ENCODE measurements at regions not wholly inside any gene's neighbourhood (a gene's known extent, or its start where the extent isn't known, plus 50 kb on each side); places are given as distances from the start of the nearest gene placed in this dataset.

DNA sequence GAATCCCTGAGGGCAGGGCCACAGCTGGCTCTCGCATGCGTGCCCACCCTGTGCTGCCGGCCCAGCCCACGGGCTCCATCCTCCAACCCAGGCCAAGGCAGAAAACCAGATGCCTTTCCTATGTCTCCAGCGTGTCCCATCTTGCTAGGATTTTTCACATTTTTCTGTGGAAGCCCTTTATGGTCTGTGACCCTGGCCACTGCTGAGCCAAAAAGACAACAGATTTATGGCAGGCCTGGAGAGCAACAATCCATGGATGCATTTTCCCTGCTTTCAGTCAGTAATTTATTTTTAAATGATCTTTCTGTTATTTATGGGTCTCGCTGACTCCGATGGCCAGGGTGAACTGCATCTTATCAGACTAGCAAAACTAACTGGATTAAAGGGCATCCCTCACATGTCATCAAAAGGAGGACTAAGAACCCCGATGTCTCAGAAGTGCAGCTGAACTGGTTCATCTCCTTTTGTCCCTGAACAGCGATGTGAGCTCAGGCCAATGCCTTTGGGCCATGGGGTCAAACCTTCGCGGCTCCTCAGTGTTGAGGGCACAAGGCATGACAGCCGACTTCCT is 346.0 kb downstream of the CYRIA start:
- no peak for DNase-seq (ENCODE audit: low read depth)

DNA sequence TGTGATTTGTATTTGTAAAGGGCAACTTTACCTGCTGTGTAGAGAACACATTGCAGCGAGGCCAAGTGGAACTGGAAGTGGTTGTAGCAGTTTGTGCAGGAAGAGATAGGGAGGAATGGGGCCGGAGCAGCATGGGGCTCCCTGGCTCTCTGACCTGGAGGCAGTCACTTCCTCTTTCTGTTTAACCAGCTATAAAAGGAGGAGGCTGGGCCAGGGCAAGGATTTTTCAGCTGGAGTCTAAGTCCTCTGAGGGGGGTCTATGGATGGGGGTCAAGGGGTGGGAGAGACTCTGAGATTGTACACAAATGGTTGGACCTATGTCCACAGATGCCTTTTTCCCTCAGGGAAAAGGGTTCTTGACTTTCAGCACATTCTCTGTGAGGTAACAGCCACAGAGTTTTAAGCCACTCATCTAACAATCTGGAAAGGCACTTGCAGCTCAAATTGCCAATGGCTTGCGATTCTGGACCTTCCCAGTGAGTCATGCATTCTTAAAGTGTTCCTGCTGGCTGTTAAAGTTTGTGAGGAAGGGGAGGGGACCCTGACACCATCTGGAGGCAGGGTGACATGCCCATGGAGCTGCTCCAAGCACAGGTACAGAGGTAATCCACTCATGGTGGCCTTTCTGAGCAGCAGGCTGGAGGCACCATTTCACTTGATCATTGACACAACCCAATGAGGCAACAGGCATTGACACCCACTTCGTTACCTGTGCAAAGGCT is 347.0 kb downstream of the CYRIA start:
- DNase-seq (ENCODE audit: low read depth): no peak

DNA sequence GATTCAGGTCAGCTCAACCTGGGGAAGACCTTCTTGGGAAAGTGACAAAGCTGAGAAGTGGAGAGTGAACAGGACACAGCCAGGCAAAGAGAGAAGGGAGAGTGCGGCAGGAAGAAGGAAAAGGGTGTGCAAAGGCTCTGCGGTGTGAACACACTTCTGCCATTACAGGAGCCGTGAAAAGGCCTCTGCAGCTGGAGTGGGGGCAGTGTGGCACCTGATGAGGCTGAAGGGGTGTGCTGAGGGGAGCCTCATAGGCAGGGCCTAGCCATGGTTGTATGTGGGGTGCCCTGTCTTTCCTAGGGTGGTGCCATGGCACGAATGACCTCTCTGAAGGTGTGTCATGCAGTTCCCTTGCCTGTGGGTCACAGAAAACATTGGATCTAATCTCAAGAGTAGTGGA is 347.6 kb downstream of the CYRIA start:
- no peak for DNase-seq (ENCODE audit: low read depth)

DNA sequence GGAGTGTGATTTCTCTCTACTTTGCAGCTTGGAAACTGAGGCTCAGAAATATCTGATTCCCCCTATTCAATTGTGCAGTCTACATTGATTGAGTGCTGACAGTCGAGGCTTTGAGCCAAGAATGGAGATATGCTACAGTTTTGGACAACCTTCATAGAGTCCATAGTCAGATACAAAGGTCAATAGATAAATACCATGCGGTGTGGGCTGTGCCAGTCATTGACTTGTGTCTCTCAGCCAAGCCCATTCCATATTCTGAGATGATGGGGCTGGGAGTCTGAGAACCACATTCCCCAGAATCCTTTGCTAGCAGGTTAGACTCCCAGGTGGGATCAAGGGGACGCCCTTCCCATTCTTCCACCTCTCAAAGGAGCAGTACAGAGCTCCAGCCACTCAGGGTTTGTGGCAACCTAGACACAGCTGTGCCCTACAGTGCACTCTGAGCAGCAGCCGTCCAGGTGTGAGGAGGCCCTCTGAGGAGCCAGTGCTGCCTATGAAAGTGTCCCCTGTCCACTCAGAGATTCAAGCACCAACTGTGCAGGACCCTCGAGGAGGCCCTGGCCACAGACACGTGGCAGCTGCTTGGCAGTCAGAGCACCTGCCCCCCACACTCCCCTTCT is 348.3 kb downstream of the CYRIA start:
- no peak for DNase-seq (ENCODE audit: low read depth)

DNA sequence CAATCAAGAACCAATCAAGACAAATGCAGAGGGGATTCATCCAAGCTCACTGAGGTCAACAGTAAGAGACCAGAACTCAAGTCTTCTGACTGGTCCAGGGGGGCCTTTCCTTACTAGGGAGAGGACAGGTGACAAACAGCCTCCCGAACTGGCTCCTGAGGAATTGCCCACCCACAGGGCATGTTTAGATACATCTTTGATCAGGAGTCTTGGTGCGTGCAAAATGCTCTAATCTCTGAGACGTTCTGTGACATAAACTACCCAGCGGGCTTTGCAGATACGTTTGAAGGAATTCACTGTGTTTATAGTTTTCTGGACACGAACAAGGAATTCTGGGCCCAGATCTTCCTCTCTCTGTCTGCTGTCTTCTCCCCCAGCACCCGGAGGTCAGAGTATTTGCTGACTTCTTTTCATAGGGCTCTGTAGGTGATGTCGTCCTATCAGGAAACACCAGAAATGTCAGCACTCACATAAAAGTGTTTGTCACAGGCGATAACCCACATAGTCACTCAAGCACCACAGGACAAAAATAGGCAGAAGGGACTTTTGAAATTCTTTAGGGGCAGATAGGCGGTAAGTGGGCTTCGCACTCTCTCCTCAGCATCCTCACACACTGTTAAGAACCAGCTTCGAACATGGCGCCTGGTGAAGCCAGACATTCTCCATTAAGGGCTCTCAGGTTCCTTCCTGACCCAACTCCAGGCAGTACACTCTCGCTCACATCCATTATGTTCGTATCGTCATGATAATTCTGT is 349.0 kb downstream of the CYRIA start:
- no peak for DNase-seq (ENCODE audit: low read depth)

GRCh38 chr2:16315908-16316307 is 349.7 kb downstream of the CYRIA start:
- DNase-seq (ENCODE audit: low read depth): no peak

DNA sequence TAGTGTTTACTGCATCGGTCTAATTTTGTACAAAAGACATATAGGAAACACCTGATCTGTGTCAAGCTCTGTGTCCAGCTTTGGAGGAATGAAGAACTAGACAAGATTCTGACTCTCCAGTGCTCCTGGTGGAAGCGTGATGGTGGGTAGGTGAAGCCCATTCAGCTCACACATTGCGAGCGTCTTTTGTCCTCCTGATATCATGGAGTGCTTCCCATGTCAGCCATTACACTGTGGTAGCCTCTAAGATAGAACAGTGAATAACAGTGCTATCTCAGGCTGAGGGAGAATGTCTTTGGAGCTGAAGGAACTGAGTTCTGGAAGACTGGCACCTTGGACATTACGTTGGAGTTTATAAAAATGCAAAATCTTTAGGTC is 350.2 kb downstream of the CYRIA start:
- DNase-seq (ENCODE audit: low read depth): no peak

DNA sequence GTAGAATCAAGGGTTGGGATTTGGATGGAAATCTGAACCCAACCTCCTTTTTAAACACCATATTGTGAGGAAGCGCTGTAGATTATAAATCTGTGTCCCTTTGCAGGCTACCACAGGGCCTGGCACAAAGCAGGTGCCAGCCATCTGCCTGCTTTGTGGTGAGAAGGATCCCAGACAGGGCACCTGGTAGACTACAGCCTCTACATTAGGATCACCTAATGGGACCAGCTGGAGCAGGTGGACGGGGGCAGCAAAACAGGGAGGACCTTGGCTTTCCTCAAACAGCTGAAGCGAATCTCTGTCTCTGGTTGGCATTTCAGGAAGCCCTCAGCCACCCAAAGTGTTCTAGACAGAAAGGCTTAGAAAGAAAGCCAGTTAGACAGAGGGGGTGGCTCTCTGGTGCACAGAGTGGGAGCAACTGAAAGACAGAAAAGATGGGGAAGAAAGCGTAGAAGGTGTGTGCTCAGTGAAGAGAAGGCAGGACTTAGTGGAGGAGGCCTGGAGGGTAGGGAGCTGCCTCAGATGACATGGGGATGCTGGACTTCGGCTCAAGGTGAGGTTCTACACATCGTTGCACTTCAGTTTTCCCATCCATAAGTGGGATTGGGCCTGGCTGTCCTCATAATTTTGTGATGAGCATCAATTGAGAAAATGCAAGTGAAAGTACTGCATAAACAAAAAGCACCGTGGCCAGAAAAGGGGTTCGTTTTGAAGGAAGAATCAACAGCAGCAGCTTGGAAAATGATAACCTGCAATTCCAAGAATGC is 350.8 kb downstream of the CYRIA start:
- DNase-seq (ENCODE audit: low read depth): no peak

DNA sequence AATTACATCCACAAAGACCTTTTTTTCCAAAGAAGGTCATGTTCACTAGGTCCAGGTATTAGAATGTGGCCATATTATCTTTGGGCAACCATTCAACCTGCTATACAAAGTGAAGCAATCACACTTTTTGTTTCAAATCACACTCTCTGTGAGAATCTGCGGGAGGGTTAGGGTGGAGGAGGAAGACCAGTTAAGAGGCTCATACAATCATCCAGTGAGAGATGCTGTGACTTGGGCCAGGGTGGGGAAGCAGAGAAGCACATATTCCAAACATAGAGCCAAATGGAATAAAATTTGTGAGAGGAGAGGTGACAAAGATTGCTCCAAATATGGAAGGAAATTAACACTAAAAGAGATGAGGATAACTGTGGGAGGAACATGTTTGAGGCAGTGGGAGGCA is 351.6 kb downstream of the CYRIA start:
- no peak for DNase-seq (ENCODE audit: low read depth)

DNA sequence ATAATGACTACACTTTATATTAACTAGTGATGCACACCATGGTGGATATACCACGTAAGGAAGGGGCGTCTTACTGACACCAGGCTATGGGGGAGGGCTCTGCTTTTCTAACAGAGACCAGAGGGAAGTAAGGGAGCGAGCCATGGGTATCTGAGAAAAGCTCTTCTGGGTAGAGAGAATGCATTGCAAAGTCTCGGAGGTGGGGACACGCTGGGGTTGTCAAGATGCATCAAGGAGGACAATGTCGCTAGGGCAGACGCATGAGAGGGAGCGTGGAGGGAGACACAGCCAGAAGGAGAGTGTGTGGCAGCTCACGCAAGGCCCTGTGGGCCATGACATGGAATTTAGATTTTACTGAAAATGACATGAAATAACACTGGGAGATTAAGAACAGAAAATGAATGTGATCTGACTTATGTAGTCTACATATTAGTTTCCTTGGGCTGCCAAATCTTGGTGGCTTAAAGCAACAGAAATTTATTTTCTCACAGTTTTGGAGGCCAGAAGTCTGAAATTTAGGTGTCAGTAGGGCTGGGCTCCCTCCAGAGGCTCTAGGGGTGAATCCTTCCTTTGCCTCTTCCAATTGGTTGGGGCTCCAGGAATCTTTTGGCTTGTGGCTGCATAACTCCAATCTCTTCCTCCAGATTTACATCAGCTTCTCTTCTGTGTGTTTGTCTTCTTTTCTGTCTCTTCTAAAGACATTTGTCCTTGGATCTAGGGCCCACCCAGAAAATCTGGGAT is 352.2 kb downstream of the CYRIA start:
- no peak for DNase-seq (ENCODE audit: low read depth)

DNA sequence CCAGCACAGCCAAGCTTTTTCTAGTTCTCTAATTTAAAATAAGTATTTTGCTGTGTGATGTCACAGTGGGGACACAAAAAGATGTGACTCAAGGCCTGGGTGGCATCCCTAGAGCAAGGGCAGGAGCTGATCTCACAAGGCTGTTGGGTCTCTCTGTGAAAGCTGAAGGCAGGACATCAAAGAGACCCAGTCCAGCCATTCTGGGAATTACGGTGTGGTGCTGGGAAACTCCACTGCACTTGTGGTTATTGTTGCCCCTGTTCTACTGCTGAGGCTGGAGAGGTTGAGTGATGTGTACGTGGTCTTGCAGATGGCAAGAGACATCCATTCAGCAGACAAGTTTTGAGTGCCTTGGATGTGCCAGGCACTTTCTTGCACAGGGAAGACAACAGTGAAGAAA is 352.9 kb downstream of the CYRIA start:
- DNase-seq (ENCODE audit: low read depth): no peak

- no peak for DNase-seq (ENCODE audit: low read depth)
These were observed 353.9 kb downstream of the CYRIA start for GRCh38 chr2:16311521-16312440.

DNA sequence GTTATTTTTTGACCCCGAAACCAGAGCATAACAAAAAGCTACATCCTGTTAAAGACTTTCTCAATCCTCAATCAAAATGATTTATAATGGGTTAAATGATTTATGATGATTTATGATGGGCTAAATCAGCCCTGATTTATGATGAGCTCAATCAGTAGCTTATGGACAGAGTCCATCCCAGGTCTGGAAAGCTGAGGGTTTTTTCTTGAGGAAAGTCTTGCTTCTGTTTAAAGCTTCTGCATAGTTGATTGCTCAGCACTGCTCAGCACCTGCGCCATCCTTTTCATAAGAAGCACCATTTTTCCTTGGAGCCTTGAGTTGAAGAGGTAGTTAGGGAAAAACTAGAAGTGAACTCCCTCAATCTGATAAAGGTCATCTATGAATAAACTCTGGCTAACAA is 356.8 kb downstream of the CYRIA start:
- DNase-seq (ENCODE audit: low read depth): no peak

- DNase-seq (ENCODE audit: low read depth): no peak
These were observed 360.6 kb downstream of the CYRIA start for GRCh38 chr2:16304876-16305590.

- DNase-seq (ENCODE audit: low read depth): no peak
These were observed 361.9 kb downstream of the CYRIA start for GRCh38 chr2:16303761-16304160.

DNA sequence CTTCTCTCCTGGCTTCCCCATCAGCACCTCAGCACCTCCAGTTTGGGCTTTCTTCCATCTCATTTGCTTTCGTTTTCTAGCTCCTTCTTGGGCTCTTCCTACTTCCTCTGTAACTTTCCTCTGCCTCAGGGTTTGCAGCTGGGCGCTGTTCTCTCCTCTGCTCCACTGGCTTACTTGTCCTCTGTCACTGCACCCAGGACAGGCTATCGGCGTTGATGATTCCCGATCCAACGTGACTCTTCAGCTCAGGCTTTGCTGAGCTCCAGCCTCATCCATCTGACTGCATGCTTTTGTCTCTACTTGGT is 362.4 kb downstream of the CYRIA start:
- no peak for DNase-seq (ENCODE audit: low read depth)

- no peak for DNase-seq (ENCODE audit: low read depth)
These were observed 362.3 kb downstream of the MYCN start for GRCh38 chr2:16302431-16303272.

GRCh38 chr2:16301961-16302360 is 361.6 kb downstream of the MYCN start:
- no peak for DNase-seq (ENCODE audit: low read depth)

- no peak for DNase-seq (ENCODE audit: low read depth)
These were observed 358.5 kb downstream of the MYCN start for GRCh38 chr2:16298866-16299265.

Data from fibroblast of gingiva (primary cell).